22Rv1 (cell line): ENCODE measurements at regions not wholly inside any gene's neighbourhood (a gene's known extent, or its start where the extent isn't known, plus 50 kb on each side); places are given as distances from the start of the nearest gene placed in this dataset.

ENCODE experiments used
- H3K27ac ChIP-seq: fragments of 450-650 bp; 2 replicates; pipeline ENCODE4 v1.5.1; 2017
- ZFX ChIP-seq: fragments of 450-650 bp; IDR thresholded peaks from 2 replicates; pipeline ENCODE4 v1.6.1; 2017; ENCODE audit warnings: antibody characterized with exemption, borderline replicate concordance
- TF ChIP-seq, protein P1 (sequence below): fragments of 450-650 bp; IDR thresholded peaks from 2 replicates; pipeline ENCODE4 v1.5.1; 2017; ENCODE audit warnings: mild to moderate bottlenecking

- no peak for TF ChIP-seq ZFX
- TF ChIP-seq, protein P1, sequence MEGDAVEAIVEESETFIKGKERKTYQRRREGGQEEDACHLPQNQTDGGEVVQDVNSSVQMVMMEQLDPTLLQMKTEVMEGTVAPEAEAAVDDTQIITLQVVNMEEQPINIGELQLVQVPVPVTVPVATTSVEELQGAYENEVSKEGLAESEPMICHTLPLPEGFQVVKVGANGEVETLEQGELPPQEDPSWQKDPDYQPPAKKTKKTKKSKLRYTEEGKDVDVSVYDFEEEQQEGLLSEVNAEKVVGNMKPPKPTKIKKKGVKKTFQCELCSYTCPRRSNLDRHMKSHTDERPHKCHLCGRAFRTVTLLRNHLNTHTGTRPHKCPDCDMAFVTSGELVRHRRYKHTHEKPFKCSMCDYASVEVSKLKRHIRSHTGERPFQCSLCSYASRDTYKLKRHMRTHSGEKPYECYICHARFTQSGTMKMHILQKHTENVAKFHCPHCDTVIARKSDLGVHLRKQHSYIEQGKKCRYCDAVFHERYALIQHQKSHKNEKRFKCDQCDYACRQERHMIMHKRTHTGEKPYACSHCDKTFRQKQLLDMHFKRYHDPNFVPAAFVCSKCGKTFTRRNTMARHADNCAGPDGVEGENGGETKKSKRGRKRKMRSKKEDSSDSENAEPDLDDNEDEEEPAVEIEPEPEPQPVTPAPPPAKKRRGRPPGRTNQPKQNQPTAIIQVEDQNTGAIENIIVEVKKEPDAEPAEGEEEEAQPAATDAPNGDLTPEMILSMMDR, result no peak
These were observed 667.3 kb downstream of the NPHP4 start for GRCh38 chr1:5324883-5325282.

DNA sequence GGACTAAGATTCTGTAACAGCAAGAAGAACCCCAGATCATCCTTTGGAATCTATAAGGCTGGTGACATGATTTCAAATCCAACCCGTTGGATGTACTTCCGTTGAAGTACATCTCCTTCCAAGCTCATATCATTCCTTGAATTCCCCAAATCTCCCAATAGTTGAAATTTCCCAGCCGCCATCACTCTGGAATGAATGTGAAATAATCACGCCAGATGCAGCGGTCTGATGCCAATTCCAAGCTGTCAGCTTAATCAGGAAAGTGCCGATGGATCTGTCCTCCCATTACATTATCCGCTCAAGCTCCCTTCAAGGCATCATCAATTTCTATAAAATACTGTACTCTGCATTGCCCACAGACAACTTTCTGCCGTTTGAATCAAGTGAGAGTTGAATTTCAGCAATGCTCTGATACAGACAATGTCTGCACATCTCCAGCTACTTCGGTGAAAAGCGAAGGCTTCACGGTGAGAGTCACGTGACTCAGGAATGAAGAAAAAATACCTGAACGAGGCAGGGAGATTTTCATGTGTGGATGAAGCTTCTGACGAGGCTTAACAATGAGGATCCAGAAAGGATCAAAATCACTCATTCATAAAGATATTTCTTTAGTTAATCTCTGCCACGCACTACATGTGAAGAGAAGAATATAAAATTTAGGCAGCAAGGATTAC is 663.9 kb downstream of the AJAP1 start:
- H3K27ac ChIP-seq, result no peak overlapping the region
- TF ChIP-seq, protein P1, result no peak
- no peak for TF ChIP-seq ZFX

More at GRCh38 chr1:5324883-5325282, 667.3 kb downstream of the NPHP4 start:
- H3K27ac ChIP-seq, result no peak overlapping the region

DNA sequence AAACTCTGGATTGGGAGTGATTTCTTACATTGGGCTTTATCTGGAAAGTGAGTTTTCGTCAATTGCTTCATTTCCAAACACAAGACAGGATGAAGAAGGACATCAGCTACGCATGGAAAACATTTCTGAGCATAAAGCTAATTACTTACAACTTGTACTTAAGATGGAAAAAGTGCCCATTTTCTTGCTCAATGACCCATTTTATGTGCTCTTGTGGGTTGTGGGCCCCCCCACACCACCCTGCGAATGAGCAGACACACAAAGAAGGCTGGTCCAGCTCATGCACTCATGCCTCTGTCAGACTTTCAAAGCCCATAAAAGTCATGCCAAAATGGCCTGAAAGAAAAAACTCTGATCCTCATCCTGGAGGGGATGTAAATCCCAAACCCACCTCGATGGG is 663.0 kb downstream of the AJAP1 start:
- no peak for TF ChIP-seq ZFX
- TF ChIP-seq, protein P1, result no peak
- no peak overlapping the region for H3K27ac ChIP-seq

GRCh38 chr1:5312862-5313261 is 658.5 kb downstream of the AJAP1 start:
- TF ChIP-seq, protein P1, result no peak
- no peak for TF ChIP-seq ZFX
- H3K27ac ChIP-seq, result no peak overlapping the region

GRCh38 chr1:5312293-5312674 is 657.9 kb downstream of the AJAP1 start:
- H3K27ac ChIP-seq, result no peak overlapping the region
- no peak for TF ChIP-seq ZFX
- TF ChIP-seq, protein P1, result no peak

GRCh38 chr1:5311634-5312292 is 657.4 kb downstream of the AJAP1 start:
- TF ChIP-seq ZFX, result no peak
- TF ChIP-seq, protein P1, result no peak
- no peak overlapping the region for H3K27ac ChIP-seq

DNA sequence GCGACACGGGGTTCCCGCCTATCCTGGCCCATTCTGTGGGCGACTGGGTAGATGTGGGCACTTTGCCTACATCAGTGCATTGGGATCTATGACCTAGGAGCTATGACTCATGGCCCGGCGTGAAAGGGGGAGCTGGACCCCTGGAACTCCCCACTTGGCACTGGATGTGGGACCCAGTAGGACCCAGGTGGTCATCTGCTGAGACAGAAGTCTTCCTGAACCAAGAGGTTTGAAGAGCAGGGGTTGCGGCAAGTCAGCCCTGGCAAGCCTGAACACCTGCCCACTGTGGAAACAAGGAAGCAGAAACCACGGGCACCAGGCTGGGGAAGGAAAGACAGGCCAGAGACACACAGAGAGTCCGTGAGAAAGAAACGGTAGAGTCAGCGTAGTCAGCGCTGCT is 656.7 kb downstream of the AJAP1 start:
- TF ChIP-seq, protein P1, result no peak
- TF ChIP-seq ZFX, result no peak
- H3K27ac ChIP-seq, result no peak overlapping the region
